Chondrocyte (in vitro differentiated cells): ENCODE measurements at regions not wholly inside any gene's neighbourhood (a gene's known extent, or its start where the extent isn't known, plus 50 kb on each side); places are given as distances from the start of the nearest gene placed in this dataset.

Source experiments
- DNase-seq: peaks from one replicate; pipeline ENCODE4 v3.0.0; 2021; ENCODE audit warnings: mixed read lengths, low spot score
- H3K27ac Mint-ChIP-seq: one replicate; pipeline ENCODE4 v1.8.0; 2021; ENCODE audit warnings: mild to moderate bottlenecking, moderate library complexity, mixed read lengths; ENCODE audit not compliant: unreplicated experiment
- H3K27me3 Mint-ChIP-seq: 2 replicates; pipeline ENCODE4 v1.8.0; 2021; ENCODE audit warnings: low read depth, mixed read lengths
- H3K36me3 Mint-ChIP-seq: 2 replicates; pipeline ENCODE4 v1.8.0; 2021; ENCODE audit warnings: low read depth, mixed read lengths
- H3K4me1 Mint-ChIP-seq: 2 replicates; pipeline ENCODE4 v1.8.0; 2021; ENCODE audit warnings: low read depth, mild to moderate bottlenecking, mixed read lengths
- H3K4me3 Mint-ChIP-seq: one replicate; pipeline ENCODE4 v1.8.0; 2021; ENCODE audit warnings: mild to moderate bottlenecking, moderate library complexity, mixed read lengths; ENCODE audit not compliant: unreplicated experiment
- H3K9me3 Mint-ChIP-seq: 2 replicates; pipeline ENCODE4 v1.8.0; 2021; ENCODE audit warnings: low read depth, mixed read lengths
- CTCF ChIP-seq: fragments of 200-600 bp; sonication (generic); IDR thresholded peaks from 2 replicates; pipeline ENCODE4 v1.5.0; 2021; ENCODE audit warnings: antibody characterized with exemption, mild to moderate bottlenecking, moderate library complexity

- Mint-ChIP-seq H3K4me1 (peaks cover 12% of the 10 kb centered on the region), H3K36me3 (no peaks in the 10 kb centered on the region), H3K27me3 (no peaks in the 10 kb centered on the region), H3K4me3 (no peak overlapping the region), H3K27ac (no peak overlapping the region), H3K9me3 (no peaks in the 10 kb centered on the region)
- DNase-seq = no peak
- TF ChIP-seq CTCF = no peak
These were observed 488.6 kb upstream of the RGS18 start for GRCh38 chr1:191669629-191670028.

GRCh38 chr1:191671236-191671635 lies 487.0 kb upstream of the RGS18 start:
- H3K4me3 Mint-ChIP-seq = no peak overlapping the region

GRCh38 chr1:191674626-191675179 lies 483.6 kb upstream of the RGS18 start:
- no peaks in the 10 kb centered on the region for H3K36me3 Mint-ChIP-seq
- no peak overlapping the region for H3K4me3 Mint-ChIP-seq
- DNase-seq = no peak
- peaks cover 9% of the 10 kb centered on the region for H3K4me1 Mint-ChIP-seq
- H3K9me3 Mint-ChIP-seq = peaks cover 6% of the 10 kb centered on the region
- H3K27ac Mint-ChIP-seq = no peak overlapping the region
- no peak for TF ChIP-seq CTCF
- no peaks in the 10 kb centered on the region for H3K27me3 Mint-ChIP-seq

More at GRCh38 chr1:191671236-191671635, 487.0 kb upstream of the RGS18 start:
- H3K36me3 Mint-ChIP-seq = no peaks in the 10 kb centered on the region
- H3K4me1 Mint-ChIP-seq = peaks cover 12% of the 10 kb centered on the region
- no peaks in the 10 kb centered on the region for H3K27me3 Mint-ChIP-seq
- DNase-seq = no peak
- no peak for TF ChIP-seq CTCF
- no peak overlapping the region for H3K27ac Mint-ChIP-seq
- H3K9me3 Mint-ChIP-seq = no peaks in the 10 kb centered on the region

GRCh38 chr1:191675856-191676783 lies 482.1 kb upstream of the RGS18 start:
- Mint-ChIP-seq H3K36me3 (no peaks in the 10 kb centered on the region), H3K9me3 (peaks cover 8% of the 10 kb centered on the region), H3K4me1 (peaks cover 5% of the 10 kb centered on the region), H3K4me3 (no peak overlapping the region), H3K27ac (no peak overlapping the region), H3K27me3 (no peaks in the 10 kb centered on the region)
- DNase-seq = no peak
- no peak for TF ChIP-seq CTCF

- H3K9me3 Mint-ChIP-seq = no peaks in the 10 kb centered on the region
- no peak for DNase-seq
- H3K4me3 Mint-ChIP-seq = no peak overlapping the region
These were observed 472.6 kb upstream of the RGS18 start for GRCh38 chr1:191685669-191686068.

More at GRCh38 chr1:191685669-191686068, 472.6 kb upstream of the RGS18 start:
- TF ChIP-seq CTCF = no peak
- H3K27ac Mint-ChIP-seq = no peak overlapping the region
- H3K36me3 Mint-ChIP-seq = no peaks in the 10 kb centered on the region
- H3K27me3 Mint-ChIP-seq = no peaks in the 10 kb centered on the region
- H3K4me1 Mint-ChIP-seq = no peaks in the 10 kb centered on the region
